Muscle of back (tissue), 3 donors: ENCODE measurements at regions not wholly inside any gene's neighbourhood (a gene's known extent, or its start where the extent isn't known, plus 50 kb on each side); places are given as distances from the start of the nearest gene placed in this dataset.

ENCODE experiments used
- DNase-seq, 3 donors: peaks; one replicate each; pipeline versions ENCODE4 v3.0.0 to v3.0.0-alpha.2; 2013

DNA sequence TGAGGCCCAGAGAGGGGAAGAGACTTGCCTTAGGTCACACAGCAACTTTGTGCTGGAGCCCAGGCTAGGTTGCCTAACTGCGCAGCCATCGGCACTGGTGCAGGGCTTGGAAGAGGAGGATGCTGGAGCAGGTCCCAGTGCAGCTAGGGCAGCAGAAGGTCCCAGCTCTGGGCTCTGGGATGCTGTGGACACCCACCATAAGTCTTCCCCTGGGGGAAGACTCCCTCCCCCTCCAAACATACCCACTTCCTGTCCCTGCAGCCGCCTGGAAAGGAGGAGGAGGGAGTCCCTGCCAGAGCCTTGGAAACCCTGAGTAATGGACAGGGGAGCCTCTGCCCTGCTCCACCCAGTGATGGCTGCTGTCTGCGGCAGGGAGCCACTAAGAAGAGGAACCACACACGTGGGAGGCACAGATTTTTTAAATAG, 93.6 kb downstream of the NCR2 start:
- DNase-seq: peak in 2 of 3 donors; percentile 64 to 79

DNA sequence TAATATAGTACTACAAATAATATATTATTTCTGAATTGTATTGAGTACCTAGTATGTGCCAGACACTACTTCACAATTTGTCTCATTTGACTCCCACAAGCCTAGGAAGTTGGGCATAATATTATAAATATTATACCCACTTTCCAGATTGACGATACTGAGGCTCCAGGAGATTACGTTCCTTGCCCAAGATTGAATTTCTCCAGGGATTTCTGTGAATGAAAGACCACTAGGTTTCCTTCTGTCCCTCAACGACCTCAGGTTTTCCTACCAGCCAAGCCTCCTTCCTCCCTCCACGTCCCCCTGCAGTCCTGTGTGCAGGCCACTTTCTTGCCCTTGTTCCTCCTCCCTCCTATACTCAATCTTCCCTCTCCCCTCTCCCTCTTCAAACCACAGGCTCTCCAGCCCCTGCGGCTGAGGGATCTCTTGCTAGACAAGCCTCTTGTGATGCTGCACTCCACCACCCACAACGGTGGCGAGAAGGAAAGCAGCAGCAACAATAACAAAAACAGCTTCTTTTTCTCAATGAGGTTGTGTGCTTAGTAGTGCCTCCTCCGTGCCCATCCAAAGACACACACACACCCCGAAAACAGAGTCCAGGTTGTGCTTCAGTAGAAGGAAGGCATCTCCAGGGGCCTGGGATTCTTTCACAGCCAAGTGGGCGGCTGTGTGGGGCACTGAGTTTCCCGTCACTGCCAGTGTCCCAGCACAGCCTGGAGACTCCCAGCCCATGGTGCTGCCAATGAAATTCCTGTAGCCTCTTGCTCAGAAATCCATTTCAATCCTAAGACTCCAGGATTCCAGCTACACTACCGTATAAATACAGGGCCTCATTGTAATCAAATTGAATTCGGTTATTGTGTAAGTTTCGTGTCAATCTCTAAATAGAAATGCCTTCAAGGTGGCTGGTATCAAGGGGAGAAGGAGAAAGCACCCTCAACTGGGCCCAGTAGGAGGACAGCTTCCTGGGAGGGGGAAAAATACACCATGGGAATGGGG, 94.4 kb downstream of the NCR2 start:
- no peak for DNase-seq

- no peak for DNase-seq
These were observed 95.5 kb downstream of the NCR2 start for GRCh38 chr6:41430875-41431274.

DNA sequence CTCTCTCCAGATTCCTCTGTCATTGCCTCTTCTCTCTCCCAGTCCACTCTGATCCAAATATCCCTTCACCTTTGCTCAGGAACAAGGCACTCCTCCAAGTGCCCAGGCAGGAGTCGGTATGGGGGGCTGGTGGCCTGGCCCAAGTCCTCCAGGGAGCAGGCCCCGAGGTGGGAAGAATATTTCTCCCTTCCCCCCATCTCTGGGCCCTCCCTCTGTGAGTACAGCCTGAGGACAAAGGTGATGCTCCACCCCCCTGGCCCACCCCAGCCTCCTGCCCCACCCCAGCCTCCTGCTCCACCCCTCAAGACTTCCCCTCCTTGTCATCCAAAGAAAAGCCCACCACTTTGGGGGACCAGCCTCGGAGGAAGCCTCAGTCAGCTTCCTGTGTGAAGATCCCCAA, 96.9 kb downstream of the NCR2 start:
- no peak for DNase-seq

DNA sequence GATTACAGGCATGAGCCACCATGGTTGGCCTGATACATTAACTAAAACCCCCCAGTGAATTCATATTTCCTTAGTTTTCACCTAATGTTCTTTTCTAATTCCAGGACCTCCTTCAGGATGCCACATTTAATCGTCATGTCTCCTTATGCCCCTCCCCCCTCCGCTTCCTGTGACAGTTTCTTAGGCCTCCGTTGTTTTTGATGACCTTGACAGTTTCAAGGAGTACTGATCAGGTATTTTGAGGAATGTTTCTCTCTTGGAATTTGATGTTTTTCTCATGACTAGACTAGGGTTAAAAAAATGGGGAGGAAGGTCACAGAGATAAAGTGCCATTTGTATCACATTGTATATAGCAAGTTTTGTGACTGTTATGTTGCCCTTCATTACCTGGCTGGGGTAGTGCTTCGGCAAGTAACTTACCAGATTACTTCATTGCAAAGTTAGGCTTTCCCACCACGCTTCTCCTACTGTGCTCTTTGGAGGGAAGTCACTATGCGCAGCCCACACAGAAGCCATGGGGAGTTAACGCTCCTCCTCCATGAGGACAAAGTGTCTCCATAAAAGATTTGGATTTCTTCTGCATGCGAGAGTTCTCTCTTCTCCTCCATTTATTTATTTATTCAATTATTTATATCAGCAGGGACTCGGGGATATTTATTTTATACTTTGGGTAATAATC, 99.5 kb downstream of the NCR2 start:
- DNase-seq: no peak

- no peak for DNase-seq
These were observed 102.2 kb downstream of the NCR2 start for GRCh38 chr6:41437604-41438003.

DNA sequence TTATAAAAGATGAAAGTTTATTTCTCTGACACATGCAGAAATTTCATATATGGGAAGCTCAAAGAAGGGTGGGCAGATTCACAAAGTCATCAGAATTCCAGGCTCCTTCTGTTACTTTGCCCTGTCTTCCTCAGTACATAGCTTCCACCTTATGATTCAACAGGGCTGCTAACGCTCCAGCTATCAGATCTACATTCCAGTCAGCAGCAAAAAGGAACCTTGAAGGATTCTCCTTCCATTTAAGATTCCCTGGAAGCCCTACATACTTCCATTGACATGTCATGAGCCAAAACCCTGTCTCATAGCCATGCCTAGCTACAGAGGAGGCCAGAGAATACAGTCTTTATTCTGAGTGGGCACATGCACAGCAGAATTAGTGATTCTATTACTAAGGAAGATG, 103.3 kb downstream of the NCR2 start:
- DNase-seq: no peak

- DNase-seq: no peak
These were observed 104.4 kb downstream of the NCR2 start for GRCh38 chr6:41439524-41440418.

DNA sequence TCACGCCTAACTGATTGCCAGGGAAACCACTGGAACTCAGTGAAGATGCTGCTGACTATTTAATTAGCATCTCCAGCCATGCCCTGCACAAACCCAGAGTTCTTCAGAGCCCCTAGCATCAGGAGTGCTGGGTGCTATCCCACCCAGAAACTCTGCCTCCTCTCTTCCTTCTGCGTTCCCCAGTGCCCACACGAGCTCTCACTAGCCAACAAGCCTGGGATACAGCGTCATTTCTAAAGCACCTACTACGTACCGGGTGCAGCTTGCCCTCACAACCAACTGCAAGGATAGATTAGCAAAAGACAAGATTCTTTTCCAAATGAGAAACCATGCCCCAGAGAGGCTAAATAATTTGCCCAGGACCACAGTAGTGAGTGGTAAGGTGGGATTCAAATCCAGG, 105.2 kb upstream of the FOXP4 start:
- DNase-seq: no peak

DNA sequence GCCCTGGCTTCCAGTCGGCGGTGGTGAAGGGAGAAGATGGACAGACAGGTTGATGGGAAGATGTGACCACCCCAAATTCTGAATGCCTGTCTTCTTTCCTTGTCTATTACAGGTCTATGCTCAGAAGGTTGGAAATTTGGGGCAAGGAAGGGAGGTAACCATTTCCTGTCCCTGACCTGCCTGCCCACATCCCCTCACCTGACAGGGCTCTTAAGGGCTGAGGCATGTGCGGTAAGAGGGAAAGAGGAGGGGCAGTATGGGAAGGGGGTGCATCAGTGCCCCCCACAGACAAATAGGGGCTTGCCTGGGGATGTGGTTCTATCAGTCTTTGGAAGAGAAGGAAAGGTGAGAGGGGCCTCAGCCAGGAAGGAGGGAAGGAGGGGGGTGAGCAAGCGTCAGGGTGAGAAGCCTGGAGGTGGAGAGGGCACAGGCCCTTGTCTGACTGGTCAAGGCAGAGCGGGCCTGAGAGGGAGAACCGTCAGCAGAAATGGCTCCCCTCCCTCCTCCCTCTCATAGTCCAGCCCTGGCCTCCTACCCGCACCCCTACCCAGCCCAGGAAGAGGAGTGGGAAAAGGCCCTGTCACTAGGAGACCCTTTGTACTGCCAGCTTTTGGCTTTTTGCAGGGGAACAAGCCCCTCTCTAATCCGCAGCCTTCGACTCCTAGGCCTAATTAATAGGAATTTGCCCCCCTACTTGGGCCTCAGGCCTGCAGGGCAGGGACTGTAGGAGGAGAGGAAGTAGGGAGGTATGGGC, 104.4 kb upstream of the FOXP4 start:
- no peak for DNase-seq

DNA sequence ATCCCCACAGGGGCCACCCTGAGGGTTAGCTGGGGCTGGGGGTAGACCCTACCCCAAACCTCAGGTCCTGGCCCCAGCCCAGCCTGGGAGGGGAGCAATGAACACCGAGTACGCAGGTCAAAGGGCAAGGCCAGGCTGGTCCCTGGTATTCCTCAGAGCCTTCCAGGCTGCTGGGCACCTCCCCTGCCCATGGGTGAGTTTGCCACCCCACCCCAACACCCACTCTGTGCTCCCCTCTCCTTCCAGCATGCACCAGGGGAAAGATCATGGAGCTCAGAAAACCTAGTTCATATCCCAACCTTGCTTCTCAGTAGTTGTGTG, 103.9 kb upstream of the FOXP4 start:
- no peak for DNase-seq

GRCh38 chr6:41442800-41443501, 103.2 kb upstream of the FOXP4 start:
- peak; percentile 80 to 94 (median 88) for DNase-seq

GRCh38 chr6:41443616-41444525, 102.3 kb upstream of the FOXP4 start:
- peak in 2 of 3 donors; percentile 74 to 88 for DNase-seq

- DNase-seq: no peak
These were observed 100.9 kb upstream of the FOXP4 start for GRCh38 chr6:41445261-41445660.

DNA sequence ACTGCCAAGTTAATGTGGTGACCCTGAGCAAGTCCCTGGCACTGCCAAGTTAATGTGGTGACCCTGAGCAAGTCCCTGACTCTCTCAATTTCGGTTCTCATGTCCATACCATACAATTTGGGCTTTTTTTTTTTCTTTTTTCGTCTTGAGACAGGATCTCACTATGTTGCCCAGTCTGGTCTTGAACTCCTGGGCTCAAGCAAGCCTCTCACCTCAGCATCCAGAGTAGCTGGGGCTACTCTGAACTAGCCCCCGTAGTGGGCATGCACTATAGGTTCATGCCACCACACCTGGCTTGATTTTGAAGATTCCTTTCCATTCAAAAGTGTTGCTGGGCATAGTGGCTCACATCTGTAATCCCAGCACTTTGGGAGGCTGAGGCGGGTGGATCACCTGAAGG, 100.0 kb upstream of the FOXP4 start:
- no peak for DNase-seq

DNA sequence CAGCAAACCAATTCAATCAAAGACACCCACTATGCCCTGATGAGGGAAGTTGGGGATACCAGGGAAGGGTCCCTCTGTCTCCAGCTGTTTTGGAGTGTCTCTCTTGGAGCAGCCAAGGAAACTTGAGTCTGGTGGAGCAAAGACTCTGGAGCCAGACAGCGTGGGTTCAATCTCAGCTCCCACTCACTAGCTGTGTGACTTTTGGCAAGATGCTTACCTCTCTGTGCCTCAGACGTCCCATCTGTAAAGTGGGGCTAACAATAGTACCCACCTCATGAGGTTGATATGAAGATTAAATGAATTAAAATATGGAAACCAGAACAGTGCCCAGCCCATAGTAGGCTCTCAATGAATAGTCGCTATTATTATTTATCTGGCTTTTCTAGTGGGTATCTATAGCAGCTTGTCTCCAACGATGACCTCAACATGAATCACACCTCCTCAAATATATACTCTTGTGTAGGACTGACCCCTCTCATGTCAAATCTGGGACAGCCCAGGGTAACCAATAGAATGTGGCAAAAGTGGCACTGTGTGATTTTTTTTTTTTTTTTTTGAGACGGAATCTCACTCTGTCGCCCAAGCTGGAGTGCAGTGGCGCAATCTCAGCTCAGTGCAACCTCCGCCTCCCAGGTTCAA, 99.2 kb upstream of the FOXP4 start:
- no peak for DNase-seq

GRCh38 chr6:41448256-41448655, 97.9 kb upstream of the FOXP4 start:
- DNase-seq: no peak

- DNase-seq: peak in 1 of 3 donors; percentile 61
These were observed 96.6 kb upstream of the FOXP4 start for GRCh38 chr6:41449399-41450245.
